GM13977 (cell line): ENCODE measurements at regions not wholly inside any gene's neighbourhood (a gene's known extent, or its start where the extent isn't known, plus 50 kb on each side); places are given as distances from the start of the nearest gene placed in this dataset.

Source experiments
- DNase-seq: peaks from one replicate; pipeline ENCODE4 v3.0.0; 2012; ENCODE audit warnings: low spot score
- in situ Hi-C: fragments of 300-500 bp; cut with MboI; formaldehyde crosslinking; loops from one replicate; pipeline ENCODE4 v1.12.0; 2022; ENCODE audit warnings: low sequenced_read_pairs, low pct_unique_long_range_greater_than_20kb, mixed read lengths, inconsistent platforms; ENCODE audit not compliant: unreplicated experiment
- TF ChIP-seq, protein P1 (sequence below): IDR thresholded peaks from 2 replicates; pipeline ENCODE4 v1.5.1; 2012; ENCODE audit warnings: mild to moderate bottlenecking, control low read depth; ENCODE audit not compliant: insufficient read depth; ENCODE audit errors: extremely low read depth, missing control alignments

DNA sequence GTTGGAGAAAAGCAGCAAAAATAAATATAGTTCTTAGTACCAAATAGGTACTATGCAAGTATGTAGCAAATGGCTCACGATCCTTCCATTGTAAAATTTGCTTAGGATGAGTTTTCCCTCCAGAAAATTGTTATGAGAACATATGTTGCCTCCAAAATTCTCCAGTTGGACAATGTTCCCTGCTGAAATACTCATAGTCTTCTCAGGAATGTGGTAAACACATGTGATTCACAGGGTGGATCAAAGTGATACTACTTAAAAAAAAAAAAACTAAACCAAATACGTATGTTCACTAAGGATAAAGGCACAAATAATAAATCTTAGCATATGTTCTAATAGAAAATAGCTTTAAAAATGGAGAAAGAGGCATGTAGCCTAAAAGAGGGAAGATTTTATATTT, 84.3 kb upstream of the ZNF385D start:
- TF ChIP-seq, protein P1, sequence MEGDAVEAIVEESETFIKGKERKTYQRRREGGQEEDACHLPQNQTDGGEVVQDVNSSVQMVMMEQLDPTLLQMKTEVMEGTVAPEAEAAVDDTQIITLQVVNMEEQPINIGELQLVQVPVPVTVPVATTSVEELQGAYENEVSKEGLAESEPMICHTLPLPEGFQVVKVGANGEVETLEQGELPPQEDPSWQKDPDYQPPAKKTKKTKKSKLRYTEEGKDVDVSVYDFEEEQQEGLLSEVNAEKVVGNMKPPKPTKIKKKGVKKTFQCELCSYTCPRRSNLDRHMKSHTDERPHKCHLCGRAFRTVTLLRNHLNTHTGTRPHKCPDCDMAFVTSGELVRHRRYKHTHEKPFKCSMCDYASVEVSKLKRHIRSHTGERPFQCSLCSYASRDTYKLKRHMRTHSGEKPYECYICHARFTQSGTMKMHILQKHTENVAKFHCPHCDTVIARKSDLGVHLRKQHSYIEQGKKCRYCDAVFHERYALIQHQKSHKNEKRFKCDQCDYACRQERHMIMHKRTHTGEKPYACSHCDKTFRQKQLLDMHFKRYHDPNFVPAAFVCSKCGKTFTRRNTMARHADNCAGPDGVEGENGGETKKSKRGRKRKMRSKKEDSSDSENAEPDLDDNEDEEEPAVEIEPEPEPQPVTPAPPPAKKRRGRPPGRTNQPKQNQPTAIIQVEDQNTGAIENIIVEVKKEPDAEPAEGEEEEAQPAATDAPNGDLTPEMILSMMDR: no peak
- no peak for DNase-seq
- in situ Hi-C loops: no loop called here

GRCh38 chr3:21836227-21836626, 85.2 kb upstream of the ZNF385D start:
- TF ChIP-seq, protein P1: no peak
- DNase-seq: no peak
- in situ Hi-C loops: no loop called here

- no peak for DNase-seq
- TF ChIP-seq, protein P1: no peak
- in situ Hi-C loops: no loop called here
These were observed 88.2 kb upstream of the ZNF385D start for GRCh38 chr3:21839176-21839575.

- TF ChIP-seq, protein P1: no peak
- in situ Hi-C loops: no loop called here
- DNase-seq: no peak
These were observed 88.6 kb upstream of the ZNF385D start for GRCh38 chr3:21839592-21839991.

- in situ Hi-C loops: no loop called here
- DNase-seq: no peak
These were observed 96.0 kb upstream of the ZNF385D start for GRCh38 chr3:21847005-21847404.

DNA sequence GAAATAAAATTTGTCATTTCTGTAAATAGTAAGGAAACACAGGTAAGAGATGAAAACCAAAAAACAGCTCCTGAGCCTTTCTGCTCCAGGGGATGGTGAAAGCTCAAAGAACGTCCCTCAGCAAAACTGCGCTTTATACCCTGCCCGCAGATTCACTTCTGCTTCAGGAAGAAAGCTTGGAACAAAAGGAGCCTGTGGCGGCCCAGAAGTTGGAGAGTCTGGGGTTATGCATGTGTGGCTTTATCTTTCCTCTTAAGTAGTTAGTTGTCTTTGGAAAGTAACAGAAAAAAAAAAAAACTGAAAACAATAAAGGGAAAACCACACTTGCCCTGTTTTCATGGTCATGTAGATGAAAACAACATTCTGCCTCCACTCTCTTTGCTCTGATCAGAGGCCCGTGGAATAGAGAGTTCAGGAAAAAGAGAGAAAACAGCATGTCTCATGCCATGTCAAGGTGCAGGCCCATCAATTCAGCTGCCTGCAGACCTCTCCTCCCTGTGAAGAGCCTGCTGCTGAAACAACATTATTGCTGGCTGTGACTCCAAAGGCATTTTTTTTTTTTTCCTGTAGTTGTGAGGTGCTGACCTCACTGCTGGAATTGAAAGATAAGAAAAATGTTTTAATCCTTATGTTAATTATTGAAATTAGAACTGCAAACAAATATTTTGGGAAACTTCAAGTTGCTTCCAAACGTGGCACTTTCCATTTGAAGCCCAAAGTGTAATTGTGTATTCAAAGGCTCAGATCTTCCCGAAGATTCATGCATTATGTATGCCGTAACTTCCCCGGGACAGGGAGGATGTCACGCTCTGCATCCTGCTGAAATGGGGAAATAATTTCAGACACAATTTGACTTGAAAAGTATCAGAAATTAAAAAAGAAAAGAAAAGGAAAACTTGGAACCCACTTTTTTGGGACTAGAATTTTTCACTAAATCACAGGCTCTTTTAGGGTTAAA, 108.4 kb upstream of the ZNF385D start:
- no peak for DNase-seq
- in situ Hi-C loops: no loop called here
- TF ChIP-seq, protein P1: no peak

More at GRCh38 chr3:21847005-21847404, 96.0 kb upstream of the ZNF385D start:
- TF ChIP-seq, protein P1: no peak
